ENCODE measurements at regions not wholly inside any gene's neighbourhood (a gene's known extent, or its start where the extent isn't known, plus 50 kb on each side); places are given as distances from the start of the nearest gene placed in this dataset.

DNA sequence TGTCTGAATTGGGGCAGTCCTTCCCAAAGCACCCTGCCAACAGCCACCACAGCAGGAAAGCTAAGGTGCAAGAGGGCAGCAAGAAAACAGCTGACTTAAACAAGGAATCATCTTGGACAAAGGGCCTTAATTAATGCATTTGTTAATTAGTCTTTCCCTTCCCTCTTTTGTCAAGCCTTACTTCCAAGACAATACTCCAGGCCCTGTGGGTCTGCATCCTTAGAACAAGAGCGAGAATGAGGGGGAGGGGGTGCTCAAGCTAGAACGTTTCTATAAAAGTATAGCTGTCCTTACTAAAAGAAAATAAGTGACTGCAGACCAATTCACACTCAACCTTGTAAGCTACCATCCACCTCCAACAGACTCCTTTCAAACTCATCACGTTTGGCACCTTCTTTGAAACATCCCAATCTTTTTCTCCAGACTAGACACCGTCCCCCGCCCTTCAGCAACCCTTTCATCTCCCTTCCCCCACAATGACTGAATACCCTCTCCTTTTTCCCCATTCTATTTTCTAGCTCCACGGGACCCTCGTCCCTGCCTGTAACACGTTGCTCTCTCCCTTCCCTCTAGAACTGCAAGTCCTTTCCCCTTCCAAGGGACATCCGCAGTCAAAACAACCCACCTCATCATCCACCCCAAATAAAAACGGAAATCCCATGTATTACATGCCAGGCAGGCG lies 85.7 kb upstream of the RNF38 start (continued):
- TF ChIP-seq, protein P1, sequence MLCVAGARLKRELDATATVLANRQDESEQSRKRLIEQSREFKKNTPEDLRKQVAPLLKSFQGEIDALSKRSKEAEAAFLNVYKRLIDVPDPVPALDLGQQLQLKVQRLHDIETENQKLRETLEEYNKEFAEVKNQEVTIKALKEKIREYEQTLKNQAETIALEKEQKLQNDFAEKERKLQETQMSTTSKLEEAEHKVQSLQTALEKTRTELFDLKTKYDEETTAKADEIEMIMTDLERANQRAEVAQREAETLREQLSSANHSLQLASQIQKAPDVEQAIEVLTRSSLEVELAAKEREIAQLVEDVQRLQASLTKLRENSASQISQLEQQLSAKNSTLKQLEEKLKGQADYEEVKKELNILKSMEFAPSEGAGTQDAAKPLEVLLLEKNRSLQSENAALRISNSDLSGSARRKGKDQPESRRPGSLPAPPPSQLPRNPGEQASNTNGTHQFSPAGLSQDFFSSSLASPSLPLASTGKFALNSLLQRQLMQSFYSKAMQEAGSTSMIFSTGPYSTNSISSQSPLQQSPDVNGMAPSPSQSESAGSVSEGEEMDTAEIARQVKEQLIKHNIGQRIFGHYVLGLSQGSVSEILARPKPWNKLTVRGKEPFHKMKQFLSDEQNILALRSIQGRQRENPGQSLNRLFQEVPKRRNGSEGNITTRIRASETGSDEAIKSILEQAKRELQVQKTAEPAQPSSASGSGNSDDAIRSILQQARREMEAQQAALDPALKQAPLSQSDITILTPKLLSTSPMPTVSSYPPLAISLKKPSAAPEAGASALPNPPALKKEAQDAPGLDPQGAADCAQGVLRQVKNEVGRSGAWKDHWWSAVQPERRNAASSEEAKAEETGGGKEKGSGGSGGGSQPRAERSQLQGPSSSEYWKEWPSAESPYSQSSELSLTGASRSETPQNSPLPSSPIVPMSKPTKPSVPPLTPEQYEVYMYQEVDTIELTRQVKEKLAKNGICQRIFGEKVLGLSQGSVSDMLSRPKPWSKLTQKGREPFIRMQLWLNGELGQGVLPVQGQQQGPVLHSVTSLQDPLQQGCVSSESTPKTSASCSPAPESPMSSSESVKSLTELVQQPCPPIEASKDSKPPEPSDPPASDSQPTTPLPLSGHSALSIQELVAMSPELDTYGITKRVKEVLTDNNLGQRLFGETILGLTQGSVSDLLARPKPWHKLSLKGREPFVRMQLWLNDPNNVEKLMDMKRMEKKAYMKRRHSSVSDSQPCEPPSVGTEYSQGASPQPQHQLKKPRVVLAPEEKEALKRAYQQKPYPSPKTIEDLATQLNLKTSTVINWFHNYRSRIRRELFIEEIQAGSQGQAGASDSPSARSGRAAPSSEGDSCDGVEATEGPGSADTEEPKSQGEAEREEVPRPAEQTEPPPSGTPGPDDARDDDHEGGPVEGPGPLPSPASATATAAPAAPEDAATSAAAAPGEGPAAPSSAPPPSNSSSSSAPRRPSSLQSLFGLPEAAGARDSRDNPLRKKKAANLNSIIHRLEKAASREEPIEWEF (IDR thresholded peaks at IDR 0.05; ENCODE audit: insufficient replicate concordance, low read depth, low read length), result no peak
- TF ChIP-seq CHD1 (IDR thresholded peaks at IDR 0.05; ENCODE audit: low read depth, low read length), result no peak
- TF ChIP-seq SREBF1 (IDR thresholded peaks at IDR 0.05; ENCODE audit: low read length), result no peak
- no peak for TF ChIP-seq RB1 (IDR thresholded peaks at IDR 0.05; ENCODE audit: borderline replicate concordance)
- TF ChIP-seq FOXM1 (IDR thresholded peaks at IDR 0.05; ENCODE audit: low read depth, low read length), result no peak
- TF ChIP-seq MYC (IDR thresholded peaks at IDR 0.05; ENCODE audit: insufficient read depth, insufficient read length, insufficient replicate concordance, low read length, severe bottlenecking), result no peak

DNA sequence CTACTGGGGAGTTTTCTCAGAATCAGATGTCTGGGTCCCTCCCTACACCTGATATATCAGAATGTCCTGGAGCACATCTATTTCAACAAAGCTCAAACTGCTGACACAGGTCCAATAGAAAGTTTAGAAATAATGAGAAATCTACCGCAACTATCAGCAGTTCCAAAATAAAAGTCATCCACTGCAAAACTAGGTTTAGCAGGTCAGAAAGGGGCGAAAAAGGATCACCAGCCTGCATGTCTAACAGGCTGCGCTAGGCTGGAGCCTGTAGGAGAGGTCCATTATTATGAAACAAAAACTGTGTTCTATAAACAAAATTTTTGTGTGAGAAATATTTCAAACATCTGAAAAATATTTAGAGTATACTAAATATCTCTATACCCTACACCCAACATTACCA lies 84.1 kb upstream of the RNF38 start:
- peaks cover 11% of the 10 kb centered on the region for H3K4me1 ChIP-seq (ENCODE audit: control insufficient read depth, insufficient read depth, low read length)
- POLR2A ChIA-PET, result interaction anchor here (0.6 to 6.0 kb wide), 2 partner anchors 8 to 13 kb away, joined by 3 to 41 read pairs; no protein-coding TSS in a partner anchor
- no peaks in the 10 kb centered on the region for H3K9me3 ChIP-seq (replicated peaks; ENCODE audit: control insufficient read depth, insufficient read depth, low read length)
- no peak overlapping the region for H3K9ac ChIP-seq (ENCODE audit: control insufficient read depth, insufficient read depth, low read length)
- H3K79me2 ChIP-seq (ENCODE audit: control insufficient read depth, insufficient read depth, low read length), result peaks cover 69% of the 10 kb centered on the region
- H2AFZ ChIP-seq (ENCODE audit: control insufficient read depth, low read depth, low read length), result no peak overlapping the region
- H3K27me3 ChIP-seq (replicated peaks in 1 of 2; ENCODE audit: control insufficient read depth in 2 of 2, insufficient read depth in 2 of 2, low read length in 1 of 2), result no peaks in the 10 kb centered on the region
- BruUV-seq (replicated peaks), result no TSS peak
- H3K4me2 ChIP-seq (ENCODE audit: control insufficient read depth, insufficient read depth), result no peak overlapping the region
- no peaks in the 10 kb centered on the region; the same call in 1 of the 2 replicates for H4K20me1 ChIP-seq (ENCODE audit: control insufficient read depth, insufficient read depth)
- SMC1A ChIA-PET (ENCODE audit: uncharacterized antibody, unreplicated experiment), result interaction anchor here (1.1 to 3.9 kb wide), 3 partner anchors 12 to 77 kb away, joined by 3 to 24 read pairs (median 7); no protein-coding TSS in a partner anchor
- no peaks in the 10 kb centered on the region for H3K36me3 ChIP-seq (ENCODE audit: control insufficient read depth in 2 of 2, insufficient read depth in 2 of 2, low read length in 1 of 2)
- peak overlapping the region; percentile 7; the same call in 1 of the 2 replicates for H3K4me3 ChIP-seq
- H3K27ac ChIP-seq (ENCODE audit: control insufficient read depth, insufficient read depth), result no peak overlapping the region
- 100% methylated on average over 3 of the region's 3 CpGs for whole genome bisulfite sequencing (ENCODE audit: insufficient coverage, insufficient replicate concordance, low lambda C conversion rate, missing lambda C conversion rate)
- RAD21 ChIA-PET (ENCODE audit: unreplicated experiment), result no interaction called here
- CTCF ChIA-PET, result interaction anchor here (0.9 kb wide), 1 partner anchor 37 kb away, joined by 4 read pairs; no protein-coding TSS in a partner anchor
- no peak for DNase-seq (ENCODE audit: low read depth, low spot score)
- in situ Hi-C loops (cut with MboI) (no loop called here), intact Hi-C loops (cut with micrococcal nuclease; ENCODE audit: unreplicated experiment) (no loop called here)
- no peak for ATAC-seq
- no peak for FAIRE-seq
- TF ChIP-seq FOS (IDR thresholded peaks at IDR 0.05; ENCODE audit: borderline replicate concordance, extremely low read depth, insufficient read length), result no peak
- TF ChIP-seq MEF2B (IDR thresholded peaks at IDR 0.05; ENCODE audit: partially characterized antibody, poor library complexity, severe bottlenecking), result no peak
- TF ChIP-seq JUNB (IDR thresholded peaks at IDR 0.05), result no peak
- TF ChIP-seq MYB (IDR thresholded peaks at IDR 0.05; ENCODE audit: borderline replicate concordance, low read depth, low read length), result no peak
- no peak for TF ChIP-seq POU2F2 (IDR thresholded peaks at IDR 0.05; ENCODE audit: borderline replicate concordance, low read depth, low read length)
- TF ChIP-seq, protein P2, sequence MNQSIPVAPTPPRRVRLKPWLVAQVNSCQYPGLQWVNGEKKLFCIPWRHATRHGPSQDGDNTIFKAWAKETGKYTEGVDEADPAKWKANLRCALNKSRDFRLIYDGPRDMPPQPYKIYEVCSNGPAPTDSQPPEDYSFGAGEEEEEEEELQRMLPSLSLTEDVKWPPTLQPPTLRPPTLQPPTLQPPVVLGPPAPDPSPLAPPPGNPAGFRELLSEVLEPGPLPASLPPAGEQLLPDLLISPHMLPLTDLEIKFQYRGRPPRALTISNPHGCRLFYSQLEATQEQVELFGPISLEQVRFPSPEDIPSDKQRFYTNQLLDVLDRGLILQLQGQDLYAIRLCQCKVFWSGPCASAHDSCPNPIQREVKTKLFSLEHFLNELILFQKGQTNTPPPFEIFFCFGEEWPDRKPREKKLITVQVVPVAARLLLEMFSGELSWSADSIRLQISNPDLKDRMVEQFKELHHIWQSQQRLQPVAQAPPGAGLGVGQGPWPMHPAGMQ (IDR thresholded peaks at IDR 0.05; ENCODE audit: borderline replicate concordance), result no peak
- TF ChIP-seq BRCA1 (IDR thresholded peaks at IDR 0.05; ENCODE audit: low read depth, low read length), result no peak
- TF ChIP-seq, protein P3, sequence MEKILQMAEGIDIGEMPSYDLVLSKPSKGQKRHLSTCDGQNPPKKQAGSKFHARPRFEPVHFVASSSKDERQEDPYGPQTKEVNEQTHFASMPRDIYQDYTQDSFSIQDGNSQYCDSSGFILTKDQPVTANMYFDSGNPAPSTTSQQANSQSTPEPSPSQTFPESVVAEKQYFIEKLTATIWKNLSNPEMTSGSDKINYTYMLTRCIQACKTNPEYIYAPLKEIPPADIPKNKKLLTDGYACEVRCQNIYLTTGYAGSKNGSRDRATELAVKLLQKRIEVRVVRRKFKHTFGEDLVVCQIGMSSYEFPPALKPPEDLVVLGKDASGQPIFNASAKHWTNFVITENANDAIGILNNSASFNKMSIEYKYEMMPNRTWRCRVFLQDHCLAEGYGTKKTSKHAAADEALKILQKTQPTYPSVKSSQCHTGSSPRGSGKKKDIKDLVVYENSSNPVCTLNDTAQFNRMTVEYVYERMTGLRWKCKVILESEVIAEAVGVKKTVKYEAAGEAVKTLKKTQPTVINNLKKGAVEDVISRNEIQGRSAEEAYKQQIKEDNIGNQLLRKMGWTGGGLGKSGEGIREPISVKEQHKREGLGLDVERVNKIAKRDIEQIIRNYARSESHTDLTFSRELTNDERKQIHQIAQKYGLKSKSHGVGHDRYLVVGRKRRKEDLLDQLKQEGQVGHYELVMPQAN (conservative IDR thresholded peaks at IDR 0.05), result no peak
